ENCODE measurements at regions not wholly inside any gene's neighbourhood (a gene's known extent, or its start where the extent isn't known, plus 50 kb on each side); places are given as distances from the start of the nearest gene placed in this dataset.
"Not testable (repeated sequence)": the region's sequence is repeated elsewhere in the genome, so short reads cannot be mapped to it uniquely, and the experiment has no call there.

GRCh38 chr21:38041493-38041892 lies 125.2 kb upstream of the KCNJ6 start:
- DNase-seq (ENCODE audit: low read depth), result no peak

- no peak for DNase-seq (ENCODE audit: low read depth)
Measured at GRCh38 chr21:38042246-38042645, 126.0 kb upstream of the KCNJ6 start.

GRCh38 chr21:38048167-38048566 lies 131.9 kb upstream of the KCNJ6 start:
- no peak for DNase-seq (ENCODE audit: low read depth)

- no peak for DNase-seq (ENCODE audit: low read depth)
Measured at GRCh38 chr21:38054334-38054733, 138.1 kb upstream of the KCNJ6 start.

GRCh38 chr21:38056481-38056880 lies 140.2 kb upstream of the KCNJ6 start:
- DNase-seq (ENCODE audit: low read depth), result no peak

- no peak for DNase-seq (ENCODE audit: low read depth)
Measured at GRCh38 chr21:38057626-38058025, 141.4 kb upstream of the KCNJ6 start.

GRCh38 chr21:38060533-38060932 lies 144.3 kb upstream of the KCNJ6 start:
- no peak for DNase-seq (ENCODE audit: low read depth)

GRCh38 chr21:38067086-38067739 lies 151.0 kb upstream of the KCNJ6 start:
- DNase-seq (ENCODE audit: low read depth), result no peak

GRCh38 chr21:38072489-38072888 lies 156.2 kb upstream of the KCNJ6 start:
- no peak for DNase-seq (ENCODE audit: low read depth)

GRCh38 chr21:38075833-38076587 lies 159.8 kb upstream of the KCNJ6 start:
- no peak for DNase-seq (ENCODE audit: low read depth)

- no peak for DNase-seq (ENCODE audit: low read depth)
Measured at GRCh38 chr21:38077569-38077968, 161.3 kb upstream of the KCNJ6 start.

- DNase-seq (ENCODE audit: low read depth), result no peak
Measured at GRCh38 chr21:38080888-38081287, 164.6 kb upstream of the KCNJ6 start.

- DNase-seq (ENCODE audit: low read depth), result no peak
Measured at GRCh38 chr21:38081708-38082107, 165.5 kb upstream of the KCNJ6 start.

- DNase-seq (ENCODE audit: low read depth), result no peak
Measured at GRCh38 chr21:38082936-38083485, 166.8 kb upstream of the KCNJ6 start.

- DNase-seq (ENCODE audit: low read depth), result no peak
Measured at GRCh38 chr21:38083535-38083934, 167.3 kb upstream of the KCNJ6 start.

- no peak for DNase-seq (ENCODE audit: low read depth)
Measured at GRCh38 chr21:38086580-38086979, 170.2 kb upstream of the KCNJ15 start.

GRCh38 chr21:38088916-38089762 lies 167.7 kb upstream of the KCNJ15 start:
- DNase-seq (ENCODE audit: low read depth), result no peak

GRCh38 chr21:38089763-38090046 lies 167.1 kb upstream of the KCNJ15 start:
- DNase-seq (ENCODE audit: low read depth), result no peak

GRCh38 chr21:38091061-38091460 lies 165.7 kb upstream of the KCNJ15 start:
- not testable (repeated sequence) for DNase-seq (ENCODE audit: low read depth)

- DNase-seq (ENCODE audit: low read depth), result no peak
Measured at GRCh38 chr21:38092051-38092450, 164.7 kb upstream of the KCNJ15 start.

GRCh38 chr21:38095220-38095619 lies 161.6 kb upstream of the KCNJ15 start:
- DNase-seq (ENCODE audit: low read depth), result no peak

GRCh38 chr21:38097789-38098188 lies 159.0 kb upstream of the KCNJ15 start:
- DNase-seq (ENCODE audit: low read depth), result no peak
